ENCODE measurements at regions not wholly inside any gene's neighbourhood (a gene's known extent, or its start where the extent isn't known, plus 50 kb on each side); places are given as distances from the start of the nearest gene placed in this dataset.

DNA sequence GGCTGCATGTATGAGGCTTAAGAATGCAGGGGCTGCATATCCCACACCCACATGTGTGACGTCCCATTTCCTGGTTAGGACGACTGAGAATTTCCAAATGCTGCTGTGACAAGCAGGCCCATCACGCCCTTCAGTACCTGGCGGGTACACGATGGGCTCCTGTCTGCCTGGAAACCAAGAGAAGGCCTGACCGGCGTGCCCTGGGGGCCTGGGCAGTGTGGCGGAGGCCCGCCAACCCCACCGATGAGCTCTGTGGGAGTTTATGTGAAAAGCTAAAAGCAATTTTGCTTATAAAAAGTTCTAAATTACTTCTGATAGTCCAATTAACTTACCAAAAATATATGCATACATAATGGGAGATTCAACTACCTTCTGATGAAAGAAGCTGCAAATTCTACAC is 837.3 kb downstream of the GALR1 start:
- H4K20me1 ChIP-seq (ENCODE audit: insufficient read depth), result no peaks in the 10 kb centered on the region
- H3K4me3 ChIP-seq (IDR thresholded peaks at IDR 0.05; ENCODE audit: insufficient read depth, low read depth, low read length), result no peak overlapping the region
- H2AFZ ChIP-seq (ENCODE audit: low read depth), result no peak overlapping the region
- no peak overlapping the region for H3K4me2 ChIP-seq
- H3K27me3 ChIP-seq (ENCODE audit: insufficient read depth, low read depth), result no peaks in the 10 kb centered on the region
- H3K9ac ChIP-seq, result no peak overlapping the region
- H3K4me1 ChIP-seq (ENCODE audit: low read depth, poor library complexity, severe bottlenecking), result no peaks in the 10 kb centered on the region
- no peaks in the 10 kb centered on the region for H3K36me3 ChIP-seq (ENCODE audit: insufficient read depth)
- H3K79me2 ChIP-seq (ENCODE audit: insufficient read depth, low read depth), result no peaks in the 10 kb centered on the region
- TF ChIP-seq, protein P1, sequence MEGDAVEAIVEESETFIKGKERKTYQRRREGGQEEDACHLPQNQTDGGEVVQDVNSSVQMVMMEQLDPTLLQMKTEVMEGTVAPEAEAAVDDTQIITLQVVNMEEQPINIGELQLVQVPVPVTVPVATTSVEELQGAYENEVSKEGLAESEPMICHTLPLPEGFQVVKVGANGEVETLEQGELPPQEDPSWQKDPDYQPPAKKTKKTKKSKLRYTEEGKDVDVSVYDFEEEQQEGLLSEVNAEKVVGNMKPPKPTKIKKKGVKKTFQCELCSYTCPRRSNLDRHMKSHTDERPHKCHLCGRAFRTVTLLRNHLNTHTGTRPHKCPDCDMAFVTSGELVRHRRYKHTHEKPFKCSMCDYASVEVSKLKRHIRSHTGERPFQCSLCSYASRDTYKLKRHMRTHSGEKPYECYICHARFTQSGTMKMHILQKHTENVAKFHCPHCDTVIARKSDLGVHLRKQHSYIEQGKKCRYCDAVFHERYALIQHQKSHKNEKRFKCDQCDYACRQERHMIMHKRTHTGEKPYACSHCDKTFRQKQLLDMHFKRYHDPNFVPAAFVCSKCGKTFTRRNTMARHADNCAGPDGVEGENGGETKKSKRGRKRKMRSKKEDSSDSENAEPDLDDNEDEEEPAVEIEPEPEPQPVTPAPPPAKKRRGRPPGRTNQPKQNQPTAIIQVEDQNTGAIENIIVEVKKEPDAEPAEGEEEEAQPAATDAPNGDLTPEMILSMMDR (conservative IDR thresholded peaks at IDR 0.05; ENCODE audit: low read depth, low read length), result no peak
- H3K27ac ChIP-seq, result no peak overlapping the region

DNA sequence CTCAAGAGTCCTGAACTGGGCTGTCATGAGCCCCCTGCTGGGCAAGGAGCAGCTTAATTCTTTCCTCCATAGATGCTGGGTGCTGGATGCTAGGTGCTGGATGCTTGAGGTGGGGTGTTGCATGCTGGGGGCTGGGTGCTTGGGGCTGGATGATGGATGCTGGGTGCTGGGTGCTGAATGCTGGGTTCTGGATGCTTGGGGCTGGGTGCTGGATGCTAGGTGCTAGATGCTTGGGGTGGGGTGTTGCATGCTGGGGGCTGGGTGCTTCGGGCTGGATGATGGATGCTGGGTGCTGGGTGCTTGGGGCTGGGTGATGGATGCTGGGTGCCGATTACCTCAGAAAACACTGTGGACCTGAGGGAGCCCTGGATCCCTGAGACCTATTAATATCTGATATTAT is 837.7 kb downstream of the GALR1 start:
- no peaks in the 10 kb centered on the region for H3K4me1 ChIP-seq (ENCODE audit: low read depth, poor library complexity, severe bottlenecking)
- no peak overlapping the region for H3K9ac ChIP-seq
- no peaks in the 10 kb centered on the region for H4K20me1 ChIP-seq (ENCODE audit: insufficient read depth)

GRCh38 chr18:78090584-78090983 is 840.9 kb downstream of the GALR1 start:
- Histone ChIP-seq H3K9ac (no peak overlapping the region), H3K36me3 (ENCODE audit: insufficient read depth) (no peaks in the 10 kb centered on the region), H3K4me1 (ENCODE audit: low read depth, poor library complexity, severe bottlenecking) (no peaks in the 10 kb centered on the region), H3K4me2 (no peak overlapping the region), H3K27ac (no peak overlapping the region), H3K79me2 (ENCODE audit: insufficient read depth, low read depth) (no peaks in the 10 kb centered on the region), H3K4me3 (IDR thresholded peaks at IDR 0.05; ENCODE audit: insufficient read depth, low read depth, low read length) (no peak overlapping the region), H4K20me1 (ENCODE audit: insufficient read depth) (no peaks in the 10 kb centered on the region), H2AFZ (ENCODE audit: low read depth) (no peak overlapping the region), H3K27me3 (ENCODE audit: insufficient read depth, low read depth) (no peaks in the 10 kb centered on the region)
- TF ChIP-seq, protein P1 (conservative IDR thresholded peaks at IDR 0.05; ENCODE audit: low read depth, low read length), result no peak

More for the DNA sequence above, 837.7 kb downstream of the GALR1 start:
- no peaks in the 10 kb centered on the region for H3K36me3 ChIP-seq (ENCODE audit: insufficient read depth)
- no peaks in the 10 kb centered on the region for H3K27me3 ChIP-seq (ENCODE audit: insufficient read depth, low read depth)
- H3K79me2 ChIP-seq (ENCODE audit: insufficient read depth, low read depth), result no peaks in the 10 kb centered on the region
- no peak overlapping the region for H3K4me2 ChIP-seq
- TF ChIP-seq, protein P1 (conservative IDR thresholded peaks at IDR 0.05; ENCODE audit: low read depth, low read length), result no peak
- H3K27ac ChIP-seq, result no peak overlapping the region
- no peak overlapping the region for H3K4me3 ChIP-seq (IDR thresholded peaks at IDR 0.05; ENCODE audit: insufficient read depth, low read depth, low read length)
- no peak overlapping the region for H2AFZ ChIP-seq (ENCODE audit: low read depth)

GRCh38 chr18:78092901-78093300 is 843.3 kb downstream of the GALR1 start:
- Histone ChIP-seq H3K36me3 (ENCODE audit: insufficient read depth) (no peaks in the 10 kb centered on the region), H3K79me2 (ENCODE audit: insufficient read depth, low read depth) (no peaks in the 10 kb centered on the region), H3K27me3 (ENCODE audit: insufficient read depth, low read depth) (no peaks in the 10 kb centered on the region), H4K20me1 (ENCODE audit: insufficient read depth) (no peaks in the 10 kb centered on the region), H3K9ac (no peak overlapping the region), H3K4me2 (no peak overlapping the region), H3K4me3 (IDR thresholded peaks at IDR 0.05; ENCODE audit: insufficient read depth, low read depth, low read length) (no peak overlapping the region), H3K27ac (no peak overlapping the region), H2AFZ (ENCODE audit: low read depth) (no peak overlapping the region), H3K4me1 (ENCODE audit: low read depth, poor library complexity, severe bottlenecking) (no peaks in the 10 kb centered on the region)
- TF ChIP-seq, protein P1 (conservative IDR thresholded peaks at IDR 0.05; ENCODE audit: low read depth, low read length), result no peak

Data from KMS-11 (cell line).